HL-60 (cell line): ENCODE measurements at regions not wholly inside any gene's neighbourhood (a gene's known extent, or its start where the extent isn't known, plus 50 kb on each side); places are given as distances from the start of the nearest gene placed in this dataset.

ENCODE experiments used
- DNase-seq, 2 experiments: peaks; one replicate each; pipeline ENCODE4 v3.0.0-alpha.2; 2010 to 2020; ENCODE audit warnings: low read depth in 1 of 2, low spot score in 1 of 2
- H3K27ac ChIP-seq: fragments of 250-450 bp; sonication (Bioruptor Pico); replicated peaks from 2 replicates; pipeline ENCODE4 v1.5.1; 2020; ENCODE audit warnings: mild to moderate bottlenecking, moderate library complexity
- H3K27me3 ChIP-seq: fragments of 250-450 bp; sonication (Bioruptor Pico); 2 replicates; pipeline ENCODE4 v1.5.1; 2021; ENCODE audit warnings: mild to moderate bottlenecking, moderate library complexity; ENCODE audit not compliant: insufficient read depth, poor library complexity, severe bottlenecking
- H3K4me3 ChIP-seq: replicated peaks from 2 replicates; pipeline ENCODE4 v1.5.1; 2011; ENCODE audit warnings: mild to moderate bottlenecking, control low read depth, low read length; ENCODE audit not compliant: insufficient read depth
- GABPA ChIP-seq: IDR thresholded peaks from 2 replicates; pipeline ENCODE4 v1.6.1; 2012; ENCODE audit warnings: low read depth
- POLR2AphosphoS5 ChIP-seq: IDR thresholded peaks from 2 replicates; pipeline ENCODE4 v1.6.1; 2012; ENCODE audit warnings: low read depth
- SPI1 ChIP-seq: IDR thresholded peaks from 2 replicates; pipeline ENCODE4 v1.6.1; 2012; ENCODE audit warnings: low read depth, mild to moderate bottlenecking, borderline replicate concordance
- TF ChIP-seq, protein P1 (sequence below): IDR thresholded peaks from one replicate; pipeline ENCODE4 v1.5.1; 2011; ENCODE audit warnings: low read length, control low read depth, inconsistent platforms; ENCODE audit not compliant: insufficient read depth
- TF ChIP-seq, protein P2 (sequence below): IDR thresholded peaks from 2 replicates; pipeline ENCODE4 v1.6.1; 2012; ENCODE audit warnings: low read depth; ENCODE audit not compliant: insufficient replicate concordance

DNA sequence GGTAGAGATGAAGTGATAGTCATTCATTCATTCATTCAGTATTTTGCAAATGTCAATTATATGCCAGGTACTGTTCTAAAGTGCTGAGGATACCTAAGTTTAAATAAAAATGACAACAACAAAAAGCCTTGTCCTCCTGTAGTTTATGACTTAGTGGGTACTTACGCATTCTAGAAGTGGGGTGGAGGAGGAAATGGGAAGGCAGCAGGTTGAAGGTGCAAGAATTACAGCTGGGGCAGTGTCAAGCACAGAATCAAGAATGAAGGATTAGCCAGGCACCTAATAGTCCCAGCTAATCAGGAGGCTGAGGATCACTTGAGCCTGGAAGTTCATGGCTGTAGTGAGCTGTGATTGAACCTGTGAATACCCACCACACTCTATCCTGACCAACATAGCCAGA lies 90.7 kb upstream of the STARD13 start:
- H3K27me3 ChIP-seq: no peaks in the 10 kb centered on the region
- TF ChIP-seq SPI1: no peak
- TF ChIP-seq, protein P1, sequence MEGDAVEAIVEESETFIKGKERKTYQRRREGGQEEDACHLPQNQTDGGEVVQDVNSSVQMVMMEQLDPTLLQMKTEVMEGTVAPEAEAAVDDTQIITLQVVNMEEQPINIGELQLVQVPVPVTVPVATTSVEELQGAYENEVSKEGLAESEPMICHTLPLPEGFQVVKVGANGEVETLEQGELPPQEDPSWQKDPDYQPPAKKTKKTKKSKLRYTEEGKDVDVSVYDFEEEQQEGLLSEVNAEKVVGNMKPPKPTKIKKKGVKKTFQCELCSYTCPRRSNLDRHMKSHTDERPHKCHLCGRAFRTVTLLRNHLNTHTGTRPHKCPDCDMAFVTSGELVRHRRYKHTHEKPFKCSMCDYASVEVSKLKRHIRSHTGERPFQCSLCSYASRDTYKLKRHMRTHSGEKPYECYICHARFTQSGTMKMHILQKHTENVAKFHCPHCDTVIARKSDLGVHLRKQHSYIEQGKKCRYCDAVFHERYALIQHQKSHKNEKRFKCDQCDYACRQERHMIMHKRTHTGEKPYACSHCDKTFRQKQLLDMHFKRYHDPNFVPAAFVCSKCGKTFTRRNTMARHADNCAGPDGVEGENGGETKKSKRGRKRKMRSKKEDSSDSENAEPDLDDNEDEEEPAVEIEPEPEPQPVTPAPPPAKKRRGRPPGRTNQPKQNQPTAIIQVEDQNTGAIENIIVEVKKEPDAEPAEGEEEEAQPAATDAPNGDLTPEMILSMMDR: no peak
- TF ChIP-seq POLR2AphosphoS5: no peak
- TF ChIP-seq, protein P2, sequence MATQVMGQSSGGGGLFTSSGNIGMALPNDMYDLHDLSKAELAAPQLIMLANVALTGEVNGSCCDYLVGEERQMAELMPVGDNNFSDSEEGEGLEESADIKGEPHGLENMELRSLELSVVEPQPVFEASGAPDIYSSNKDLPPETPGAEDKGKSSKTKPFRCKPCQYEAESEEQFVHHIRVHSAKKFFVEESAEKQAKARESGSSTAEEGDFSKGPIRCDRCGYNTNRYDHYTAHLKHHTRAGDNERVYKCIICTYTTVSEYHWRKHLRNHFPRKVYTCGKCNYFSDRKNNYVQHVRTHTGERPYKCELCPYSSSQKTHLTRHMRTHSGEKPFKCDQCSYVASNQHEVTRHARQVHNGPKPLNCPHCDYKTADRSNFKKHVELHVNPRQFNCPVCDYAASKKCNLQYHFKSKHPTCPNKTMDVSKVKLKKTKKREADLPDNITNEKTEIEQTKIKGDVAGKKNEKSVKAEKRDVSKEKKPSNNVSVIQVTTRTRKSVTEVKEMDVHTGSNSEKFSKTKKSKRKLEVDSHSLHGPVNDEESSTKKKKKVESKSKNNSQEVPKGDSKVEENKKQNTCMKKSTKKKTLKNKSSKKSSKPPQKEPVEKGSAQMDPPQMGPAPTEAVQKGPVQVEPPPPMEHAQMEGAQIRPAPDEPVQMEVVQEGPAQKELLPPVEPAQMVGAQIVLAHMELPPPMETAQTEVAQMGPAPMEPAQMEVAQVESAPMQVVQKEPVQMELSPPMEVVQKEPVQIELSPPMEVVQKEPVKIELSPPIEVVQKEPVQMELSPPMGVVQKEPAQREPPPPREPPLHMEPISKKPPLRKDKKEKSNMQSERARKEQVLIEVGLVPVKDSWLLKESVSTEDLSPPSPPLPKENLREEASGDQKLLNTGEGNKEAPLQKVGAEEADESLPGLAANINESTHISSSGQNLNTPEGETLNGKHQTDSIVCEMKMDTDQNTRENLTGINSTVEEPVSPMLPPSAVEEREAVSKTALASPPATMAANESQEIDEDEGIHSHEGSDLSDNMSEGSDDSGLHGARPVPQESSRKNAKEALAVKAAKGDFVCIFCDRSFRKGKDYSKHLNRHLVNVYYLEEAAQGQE: no peak
- no peak for TF ChIP-seq GABPA
- no peak for DNase-seq
- H3K27ac ChIP-seq: no peak overlapping the region
- no peak overlapping the region for H3K4me3 ChIP-seq

DNA sequence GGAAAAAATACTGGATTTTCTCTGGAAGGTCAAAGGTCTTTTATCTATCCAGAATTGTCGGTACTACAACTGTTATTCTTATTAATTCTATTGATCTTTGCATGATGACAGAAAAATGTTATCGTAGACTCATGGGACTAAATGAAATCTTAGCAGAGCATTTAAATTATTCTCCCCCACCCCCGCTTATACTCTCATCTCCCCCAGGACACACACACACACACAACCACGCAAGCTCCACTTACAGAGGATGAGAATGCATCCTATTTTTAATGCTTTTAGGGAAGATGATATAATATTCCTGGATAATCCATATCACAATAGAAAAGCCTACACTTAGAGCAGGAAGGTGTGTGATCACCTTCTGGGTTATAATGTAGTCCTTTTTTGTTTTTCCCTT lies 91.9 kb upstream of the STARD13 start:
- no peak overlapping the region for H3K27ac ChIP-seq
- no peak for TF ChIP-seq POLR2AphosphoS5
- no peak for TF ChIP-seq GABPA
- TF ChIP-seq, protein P1: no peak
- no peak for TF ChIP-seq SPI1
- TF ChIP-seq, protein P2: no peak
- no peak for DNase-seq
- no peak overlapping the region for H3K4me3 ChIP-seq
- no peaks in the 10 kb centered on the region for H3K27me3 ChIP-seq

DNA sequence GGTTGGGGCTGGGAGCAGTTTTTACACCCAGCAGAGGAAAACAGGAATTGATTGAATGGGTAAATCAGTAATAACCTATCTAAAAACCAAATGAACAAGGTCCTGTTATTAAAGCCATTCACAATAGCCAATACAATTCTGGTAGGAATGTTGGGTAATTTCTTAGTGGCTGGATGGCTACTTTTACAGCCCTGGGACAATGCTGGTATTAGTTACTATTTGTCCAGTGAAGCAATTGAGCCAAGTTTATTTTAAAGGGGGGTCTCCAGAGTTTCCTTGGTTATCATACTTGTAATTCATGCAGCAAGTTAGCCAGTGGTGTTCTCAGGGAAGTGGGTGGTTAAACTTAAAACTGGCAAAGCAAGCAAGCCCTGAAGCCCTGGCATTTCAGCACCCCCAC lies 92.3 kb upstream of the STARD13 start:
- Histone ChIP-seq H3K27ac (no peak overlapping the region), H3K4me3 (no peak overlapping the region), H3K27me3 (no peaks in the 10 kb centered on the region)
- DNase-seq: no peak
- TF ChIP-seq, protein P2: no peak
- no peak for TF ChIP-seq GABPA
- TF ChIP-seq, protein P1: no peak
